ENCODE measurements at regions not wholly inside any gene's neighbourhood (a gene's known extent, or its start where the extent isn't known, plus 50 kb on each side); places are given as distances from the start of the nearest gene placed in this dataset.

DNA sequence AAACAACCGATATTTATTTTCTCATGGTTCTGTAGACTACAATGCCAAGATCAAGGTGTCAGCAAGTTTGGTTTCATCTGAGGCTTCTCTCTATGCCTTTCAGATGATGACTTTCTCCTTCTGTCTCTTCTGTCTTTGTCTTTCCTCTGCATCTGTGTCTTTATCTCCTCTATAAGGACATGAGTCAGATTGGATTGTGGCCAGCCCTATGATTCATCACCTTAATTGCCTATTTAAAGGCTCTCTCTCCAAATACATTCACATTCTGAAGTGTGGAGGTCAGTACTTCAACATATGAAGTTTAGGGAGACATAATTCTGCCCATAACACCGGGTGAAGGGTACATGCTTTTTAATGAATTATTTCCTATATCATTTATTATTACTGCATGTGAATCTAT lies 71.2 kb upstream of the CNTNAP5 start:
- no TSS peak for BruUV-seq (replicated peaks)
- FAIRE-seq = no peak
- WGBS (ENCODE audit: insufficient coverage, insufficient replicate concordance, low lambda C conversion rate, missing lambda C conversion rate) = 11% methylated on average over 2 of the region's 2 CpGs

DNA sequence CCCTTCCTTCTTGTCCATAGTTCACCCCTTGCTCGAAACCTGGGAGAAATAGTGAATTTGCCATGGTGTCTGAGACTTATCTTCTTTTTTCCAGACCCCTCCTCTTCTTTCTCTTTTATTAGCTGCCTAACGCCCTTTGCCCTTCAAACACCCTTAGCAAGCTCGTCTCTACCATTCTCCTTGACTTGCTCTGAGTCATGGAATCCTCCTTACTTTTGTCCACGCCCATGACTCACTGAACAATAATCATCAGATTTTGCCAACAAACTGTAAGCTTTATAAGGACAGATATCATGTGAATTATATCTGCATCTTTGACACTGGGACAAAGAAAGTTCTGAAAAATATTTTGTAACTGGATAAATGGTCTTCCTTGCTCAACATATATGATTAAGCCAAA lies 67.1 kb upstream of the CNTNAP5 start:
- Histone ChIP-seq H2AFZ (ENCODE audit: control insufficient read depth, low read depth, low read length) (no peak overlapping the region), H3K79me2 (ENCODE audit: control insufficient read depth, insufficient read depth, low read length) (no peaks in the 10 kb centered on the region), H3K4me1 (ENCODE audit: control insufficient read depth, insufficient read depth, low read length) (no peaks in the 10 kb centered on the region), H3K27me3 (replicated peaks in 1 of 2; ENCODE audit: control insufficient read depth in 2 of 2, insufficient read depth in 2 of 2, low read length in 1 of 2) (no peaks in the 10 kb centered on the region), H3K4me2 (ENCODE audit: control insufficient read depth, insufficient read depth) (no peak overlapping the region), H3K4me3 (no peak overlapping the region), H3K36me3 (ENCODE audit: control insufficient read depth in 2 of 2, insufficient read depth in 2 of 2, low read length in 1 of 2) (no peaks in the 10 kb centered on the region), H3K9ac (ENCODE audit: control insufficient read depth, insufficient read depth, low read length) (no peak overlapping the region), H4K20me1 (ENCODE audit: control insufficient read depth, insufficient read depth) (no peaks in the 10 kb centered on the region), H3K27ac (ENCODE audit: control insufficient read depth, insufficient read depth) (no peak overlapping the region), H3K9me3 (replicated peaks; ENCODE audit: control insufficient read depth, insufficient read depth, low read length) (no peaks in the 10 kb centered on the region)
- CTCF ChIA-PET = no interaction called here
- no peak for DNase-seq (ENCODE audit: low read depth, low spot score)
- FAIRE-seq = no peak
- SMC1A ChIA-PET (ENCODE audit: uncharacterized antibody, unreplicated experiment) = no interaction called here
- RAD21 ChIA-PET (ENCODE audit: unreplicated experiment) = no interaction called here
- intact Hi-C loops (cut with micrococcal nuclease; ENCODE audit: unreplicated experiment) = no loop called here
- ATAC-seq = no peak
- no TSS peak for BruUV-seq (replicated peaks)
- TF ChIP-seq, protein P1, sequence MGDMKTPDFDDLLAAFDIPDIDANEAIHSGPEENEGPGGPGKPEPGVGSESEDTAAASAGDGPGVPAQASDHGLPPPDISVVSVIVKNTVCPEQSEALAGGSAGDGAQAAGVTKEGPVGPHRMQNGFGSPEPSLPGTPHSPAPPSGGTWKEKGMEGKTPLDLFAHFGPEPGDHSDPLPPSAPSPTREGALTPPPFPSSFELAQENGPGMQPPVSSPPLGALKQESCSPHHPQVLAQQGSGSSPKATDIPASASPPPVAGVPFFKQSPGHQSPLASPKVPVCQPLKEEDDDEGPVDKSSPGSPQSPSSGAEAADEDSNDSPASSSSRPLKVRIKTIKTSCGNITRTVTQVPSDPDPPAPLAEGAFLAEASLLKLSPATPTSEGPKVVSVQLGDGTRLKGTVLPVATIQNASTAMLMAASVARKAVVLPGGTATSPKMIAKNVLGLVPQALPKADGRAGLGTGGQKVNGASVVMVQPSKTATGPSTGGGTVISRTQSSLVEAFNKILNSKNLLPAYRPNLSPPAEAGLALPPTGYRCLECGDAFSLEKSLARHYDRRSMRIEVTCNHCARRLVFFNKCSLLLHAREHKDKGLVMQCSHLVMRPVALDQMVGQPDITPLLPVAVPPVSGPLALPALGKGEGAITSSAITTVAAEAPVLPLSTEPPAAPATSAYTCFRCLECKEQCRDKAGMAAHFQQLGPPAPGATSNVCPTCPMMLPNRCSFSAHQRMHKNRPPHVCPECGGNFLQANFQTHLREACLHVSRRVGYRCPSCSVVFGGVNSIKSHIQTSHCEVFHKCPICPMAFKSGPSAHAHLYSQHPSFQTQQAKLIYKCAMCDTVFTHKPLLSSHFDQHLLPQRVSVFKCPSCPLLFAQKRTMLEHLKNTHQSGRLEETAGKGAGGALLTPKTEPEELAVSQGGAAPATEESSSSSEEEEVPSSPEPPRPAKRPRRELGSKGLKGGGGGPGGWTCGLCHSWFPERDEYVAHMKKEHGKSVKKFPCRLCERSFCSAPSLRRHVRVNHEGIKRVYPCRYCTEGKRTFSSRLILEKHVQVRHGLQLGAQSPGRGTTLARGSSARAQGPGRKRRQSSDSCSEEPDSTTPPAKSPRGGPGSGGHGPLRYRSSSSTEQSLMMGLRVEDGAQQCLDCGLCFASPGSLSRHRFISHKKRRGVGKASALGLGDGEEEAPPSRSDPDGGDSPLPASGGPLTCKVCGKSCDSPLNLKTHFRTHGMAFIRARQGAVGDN (IDR thresholded peaks at IDR 0.05) = no peak
- TF ChIP-seq SRF (IDR thresholded peaks at IDR 0.05; ENCODE audit: low read depth in 2 of 2, low read length in 2 of 2) (no peak), SUZ12 (IDR thresholded peaks at IDR 0.05; ENCODE audit: unreplicated experiment) (no peak)
- TF ChIP-seq, protein P2, sequence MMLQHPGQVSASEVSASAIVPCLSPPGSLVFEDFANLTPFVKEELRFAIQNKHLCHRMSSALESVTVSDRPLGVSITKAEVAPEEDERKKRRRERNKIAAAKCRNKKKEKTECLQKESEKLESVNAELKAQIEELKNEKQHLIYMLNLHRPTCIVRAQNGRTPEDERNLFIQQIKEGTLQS (IDR thresholded peaks at IDR 0.05; ENCODE audit: borderline replicate concordance, extremely low read depth, low read depth, low read length) = no peak
- TF ChIP-seq, protein P3, sequence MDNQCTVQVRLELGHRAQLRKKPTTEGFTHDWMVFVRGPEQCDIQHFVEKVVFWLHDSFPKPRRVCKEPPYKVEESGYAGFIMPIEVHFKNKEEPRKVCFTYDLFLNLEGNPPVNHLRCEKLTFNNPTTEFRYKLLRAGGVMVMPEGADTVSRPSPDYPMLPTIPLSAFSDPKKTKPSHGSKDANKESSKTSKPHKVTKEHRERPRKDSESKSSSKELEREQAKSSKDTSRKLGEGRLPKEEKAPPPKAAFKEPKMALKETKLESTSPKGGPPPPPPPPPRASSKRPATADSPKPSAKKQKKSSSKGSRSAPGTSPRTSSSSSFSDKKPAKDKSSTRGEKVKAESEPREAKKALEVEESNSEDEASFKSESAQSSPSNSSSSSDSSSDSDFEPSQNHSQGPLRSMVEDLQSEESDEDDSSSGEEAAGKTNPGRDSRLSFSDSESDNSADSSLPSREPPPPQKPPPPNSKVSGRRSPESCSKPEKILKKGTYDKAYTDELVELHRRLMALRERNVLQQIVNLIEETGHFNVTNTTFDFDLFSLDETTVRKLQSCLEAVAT (IDR thresholded peaks at IDR 0.05) = no peak
- in situ Hi-C loops (cut with MboI) = no loop called here
- 2% methylated on average over 4 of the region's 4 CpGs for WGBS (ENCODE audit: insufficient coverage, insufficient replicate concordance, low lambda C conversion rate, missing lambda C conversion rate)
- POLR2A ChIA-PET = no interaction called here

More for the DNA sequence above, 71.2 kb upstream of the CNTNAP5 start:
- Histone ChIP-seq H4K20me1 (ENCODE audit: control insufficient read depth, insufficient read depth) (no peaks in the 10 kb centered on the region), H3K4me2 (ENCODE audit: control insufficient read depth, insufficient read depth) (no peak overlapping the region), H3K36me3 (ENCODE audit: control insufficient read depth in 2 of 2, insufficient read depth in 2 of 2, low read length in 1 of 2) (no peaks in the 10 kb centered on the region), H3K9ac (ENCODE audit: control insufficient read depth, insufficient read depth, low read length) (no peak overlapping the region), H3K4me1 (ENCODE audit: control insufficient read depth, insufficient read depth, low read length) (no peaks in the 10 kb centered on the region), H3K27me3 (replicated peaks in 1 of 2; ENCODE audit: control insufficient read depth in 2 of 2, insufficient read depth in 2 of 2, low read length in 1 of 2) (no peaks in the 10 kb centered on the region), H3K79me2 (ENCODE audit: control insufficient read depth, insufficient read depth, low read length) (no peaks in the 10 kb centered on the region), H3K4me3 (no peak overlapping the region), H3K9me3 (replicated peaks; ENCODE audit: control insufficient read depth, insufficient read depth, low read length) (no peaks in the 10 kb centered on the region), H2AFZ (ENCODE audit: control insufficient read depth, low read depth, low read length) (no peak overlapping the region), H3K27ac (ENCODE audit: control insufficient read depth, insufficient read depth) (no peak overlapping the region)
- POLR2A ChIA-PET = no interaction called here
- ATAC-seq (no peak), DNase-seq (ENCODE audit: low read depth, low spot score) (no peak)
- intact Hi-C loops (cut with micrococcal nuclease; ENCODE audit: unreplicated experiment) = no loop called here
- RAD21 ChIA-PET (ENCODE audit: unreplicated experiment) = no interaction called here
- CTCF ChIA-PET = no interaction called here
- in situ Hi-C loops (cut with MboI) = no loop called here
- SMC1A ChIA-PET (ENCODE audit: uncharacterized antibody, unreplicated experiment) = no interaction called here
- TF ChIP-seq, protein P4, sequence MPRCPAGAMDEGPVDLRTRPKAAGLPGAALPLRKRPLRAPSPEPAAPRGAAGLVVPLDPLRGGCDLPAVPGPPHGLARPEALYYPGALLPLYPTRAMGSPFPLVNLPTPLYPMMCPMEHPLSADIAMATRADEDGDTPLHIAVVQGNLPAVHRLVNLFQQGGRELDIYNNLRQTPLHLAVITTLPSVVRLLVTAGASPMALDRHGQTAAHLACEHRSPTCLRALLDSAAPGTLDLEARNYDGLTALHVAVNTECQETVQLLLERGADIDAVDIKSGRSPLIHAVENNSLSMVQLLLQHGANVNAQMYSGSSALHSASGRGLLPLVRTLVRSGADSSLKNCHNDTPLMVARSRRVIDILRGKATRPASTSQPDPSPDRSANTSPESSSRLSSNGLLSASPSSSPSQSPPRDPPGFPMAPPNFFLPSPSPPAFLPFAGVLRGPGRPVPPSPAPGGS (IDR thresholded peaks at IDR 0.05; ENCODE audit: borderline replicate concordance, insufficient read depth, low read depth, low read length, poor library complexity, severe bottlenecking) = no peak
- no peak for TF ChIP-seq NRF1 (conservative IDR thresholded peaks at IDR 0.05; ENCODE audit: low read depth, low read length)
- TF ChIP-seq GATAD2B (conservative IDR thresholded peaks at IDR 0.05; ENCODE audit: low read depth) = no peak
- TF ChIP-seq NBN (IDR thresholded peaks at IDR 0.05) = no peak
- TF ChIP-seq TARDBP (IDR thresholded peaks at IDR 0.05; ENCODE audit: borderline replicate concordance) = no peak
